ENCODE measurements at regions not wholly inside any gene's neighbourhood (a gene's known extent, or its start where the extent isn't known, plus 50 kb on each side); places are given as distances from the start of the nearest gene placed in this dataset.

DNA sequence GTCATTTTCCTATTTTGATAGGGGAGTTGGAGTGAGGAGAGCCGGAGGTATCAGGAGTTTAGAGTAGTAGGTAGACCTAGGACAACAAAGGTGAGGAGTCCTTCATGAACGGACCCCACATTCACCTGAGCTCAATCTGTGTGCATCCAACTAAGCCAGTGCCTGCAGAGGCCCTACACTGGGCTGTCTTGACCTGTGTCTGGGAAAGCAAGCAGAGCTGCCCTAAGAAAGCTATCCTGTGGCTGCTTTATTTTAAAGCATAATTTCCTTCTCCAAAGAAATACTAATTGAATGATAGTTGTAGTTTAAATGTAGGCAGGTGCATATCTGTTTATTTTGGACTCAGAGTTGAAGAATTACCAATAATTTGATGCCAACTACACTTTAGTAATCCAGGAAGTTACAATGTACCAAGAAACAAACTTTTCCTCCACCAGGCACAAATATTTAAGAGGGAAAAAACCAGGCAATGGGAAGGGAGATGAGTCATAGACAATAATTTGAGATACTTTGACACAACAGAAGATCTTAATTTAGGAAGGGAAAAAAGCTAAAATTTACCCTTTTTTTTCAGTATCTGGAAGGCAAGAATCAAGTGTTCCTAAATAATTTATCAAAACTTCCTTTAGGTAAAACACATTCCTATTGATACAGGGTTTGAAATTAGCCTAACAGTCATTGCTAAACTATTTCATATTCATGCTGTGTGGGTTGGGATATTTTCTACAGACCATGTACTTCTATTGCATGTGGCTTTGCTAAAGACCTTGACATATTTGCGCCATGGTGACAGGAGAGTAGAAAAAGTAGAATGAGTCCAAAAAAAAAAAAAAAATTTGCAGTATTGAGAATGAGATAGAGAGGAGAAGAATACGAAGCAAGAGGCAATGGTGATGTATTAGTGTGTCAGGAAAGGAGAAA, 376.6 kb upstream of the TUSC1 start:
- no peak overlapping the region for H3K4me3 Mint-ChIP-seq
- Histone ChIP-seq H3K4me1 (ENCODE audit: insufficient read depth, low read length) (no peaks in the 10 kb centered on the region), H3K27ac (ENCODE audit: low read depth in 1 of 2, low read length in 2 of 2) (no peak overlapping the region), H3K4me3 (ENCODE audit: low read length) (no peak overlapping the region), H3K36me3 (ENCODE audit: insufficient read depth, low read length) (no peaks in the 10 kb centered on the region), H3K9me3 (ENCODE audit: control insufficient read depth in 1 of 2, insufficient read depth in 1 of 2, low read length in 2 of 2) (peaks cover 0 to 5% of the 10 kb centered on the region in 2 experiments), H3K27me3 (ENCODE audit: control insufficient read depth in 1 of 2, insufficient read depth in 2 of 2, low read length in 2 of 2) (no peaks in the 10 kb centered on the region)
- POLR2A ChIA-PET: no interaction called here
- no peak overlapping the region for H3K27ac Mint-ChIP-seq
- intact Hi-C loops (cut with DNase I, micrococcal nuclease): no loop called here
- CTCF ChIA-PET: no interaction called here
- DNase-seq: no peak
- no peaks in the 10 kb centered on the region for H3K4me1 Mint-ChIP-seq (ENCODE audit: low read depth)
- H3K36me3 Mint-ChIP-seq (ENCODE audit: low read depth): no peaks in the 10 kb centered on the region
- H3K9me3 Mint-ChIP-seq: peaks cover 4% of the 10 kb centered on the region
- TF ChIP-seq, protein P1, sequence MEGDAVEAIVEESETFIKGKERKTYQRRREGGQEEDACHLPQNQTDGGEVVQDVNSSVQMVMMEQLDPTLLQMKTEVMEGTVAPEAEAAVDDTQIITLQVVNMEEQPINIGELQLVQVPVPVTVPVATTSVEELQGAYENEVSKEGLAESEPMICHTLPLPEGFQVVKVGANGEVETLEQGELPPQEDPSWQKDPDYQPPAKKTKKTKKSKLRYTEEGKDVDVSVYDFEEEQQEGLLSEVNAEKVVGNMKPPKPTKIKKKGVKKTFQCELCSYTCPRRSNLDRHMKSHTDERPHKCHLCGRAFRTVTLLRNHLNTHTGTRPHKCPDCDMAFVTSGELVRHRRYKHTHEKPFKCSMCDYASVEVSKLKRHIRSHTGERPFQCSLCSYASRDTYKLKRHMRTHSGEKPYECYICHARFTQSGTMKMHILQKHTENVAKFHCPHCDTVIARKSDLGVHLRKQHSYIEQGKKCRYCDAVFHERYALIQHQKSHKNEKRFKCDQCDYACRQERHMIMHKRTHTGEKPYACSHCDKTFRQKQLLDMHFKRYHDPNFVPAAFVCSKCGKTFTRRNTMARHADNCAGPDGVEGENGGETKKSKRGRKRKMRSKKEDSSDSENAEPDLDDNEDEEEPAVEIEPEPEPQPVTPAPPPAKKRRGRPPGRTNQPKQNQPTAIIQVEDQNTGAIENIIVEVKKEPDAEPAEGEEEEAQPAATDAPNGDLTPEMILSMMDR (IDR thresholded peaks at IDR 0.05): no peak
- no peaks in the 10 kb centered on the region for H3K27me3 Mint-ChIP-seq
- ATAC-seq (ENCODE audit: poor library complexity): no peak

DNA sequence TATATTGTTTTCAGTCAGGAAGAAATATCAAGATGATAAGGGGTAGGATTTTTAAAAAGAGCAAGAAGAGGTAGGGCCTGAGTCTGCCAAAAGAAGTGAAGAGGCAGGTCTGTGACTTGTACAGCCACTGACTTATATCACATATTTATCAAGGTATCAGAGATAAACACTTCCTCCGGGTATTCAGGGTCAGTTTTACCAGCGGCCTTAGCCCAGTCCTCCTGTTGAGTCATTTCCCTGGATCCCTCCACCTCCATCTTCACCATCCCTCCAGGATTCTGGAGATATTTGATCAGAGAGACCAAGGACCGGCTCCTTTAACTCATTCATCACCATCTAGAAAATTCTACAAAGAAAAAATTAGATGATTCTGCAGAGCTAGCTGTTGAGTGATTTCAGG, 375.7 kb upstream of the TUSC1 start:
- Mint-ChIP-seq H3K27ac (no peak overlapping the region), H3K9me3 (peaks cover 7% of the 10 kb centered on the region), H3K4me3 (no peak overlapping the region), H3K36me3 (ENCODE audit: low read depth) (no peaks in the 10 kb centered on the region), H3K4me1 (ENCODE audit: low read depth) (no peaks in the 10 kb centered on the region), H3K27me3 (no peaks in the 10 kb centered on the region)
- DNase-seq (no peak), ATAC-seq (ENCODE audit: poor library complexity) (no peak)
- Histone ChIP-seq H3K36me3 (ENCODE audit: insufficient read depth, low read length) (no peaks in the 10 kb centered on the region), H3K27me3 (ENCODE audit: control insufficient read depth in 1 of 2, insufficient read depth in 2 of 2, low read length in 2 of 2) (no peaks in the 10 kb centered on the region), H3K27ac (ENCODE audit: low read depth in 1 of 2, low read length in 2 of 2) (no peak overlapping the region), H3K9me3 (ENCODE audit: control insufficient read depth in 1 of 2, insufficient read depth in 1 of 2, low read length in 2 of 2) (peaks cover 0 to 5% of the 10 kb centered on the region in 2 experiments), H3K4me1 (ENCODE audit: insufficient read depth, low read length) (no peaks in the 10 kb centered on the region), H3K4me3 (ENCODE audit: low read length) (no peak overlapping the region)
- CTCF ChIA-PET: no interaction called here
- TF ChIP-seq, protein P1 (IDR thresholded peaks at IDR 0.05): no peak
- POLR2A ChIA-PET: no interaction called here
- intact Hi-C loops (cut with DNase I, micrococcal nuclease): no loop called here

DNA sequence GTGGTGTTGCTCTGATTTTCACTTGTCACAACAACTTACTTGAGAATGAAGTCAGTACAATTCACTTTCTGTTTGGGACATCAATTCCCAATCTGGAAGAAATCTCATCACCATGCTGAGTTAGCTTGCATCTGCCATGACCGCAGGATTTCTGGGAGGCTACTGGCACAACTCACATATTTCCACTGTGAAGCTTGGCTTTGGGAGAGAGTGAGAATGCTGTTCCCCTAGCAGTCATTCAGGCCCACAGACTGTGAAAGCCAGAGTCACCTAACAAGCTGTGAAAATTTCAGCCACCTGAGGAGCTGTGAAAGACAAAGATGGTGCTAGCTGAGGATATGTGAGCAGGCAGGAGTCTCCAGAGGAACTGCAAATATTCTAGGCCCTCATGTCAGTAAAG, 365.2 kb upstream of the TUSC1 start:
- Mint-ChIP-seq H3K36me3 (ENCODE audit: low read depth) (no peaks in the 10 kb centered on the region), H3K27ac (no peak overlapping the region), H3K9me3 (peaks cover 12% of the 10 kb centered on the region), H3K4me3 (no peak overlapping the region), H3K27me3 (no peaks in the 10 kb centered on the region), H3K4me1 (ENCODE audit: low read depth) (no peaks in the 10 kb centered on the region)
- Histone ChIP-seq H3K9me3 (ENCODE audit: control insufficient read depth in 1 of 2, insufficient read depth in 1 of 2, low read length in 2 of 2) (no peaks in the 10 kb centered on the region), H3K4me3 (ENCODE audit: low read length) (no peak overlapping the region), H3K27ac (ENCODE audit: low read depth in 1 of 2, low read length in 2 of 2) (no peak overlapping the region), H3K27me3 (ENCODE audit: control insufficient read depth in 1 of 2, insufficient read depth in 2 of 2, low read length in 2 of 2) (no peaks in the 10 kb centered on the region), H3K36me3 (ENCODE audit: insufficient read depth, low read length) (no peaks in the 10 kb centered on the region), H3K4me1 (ENCODE audit: insufficient read depth, low read length) (no peaks in the 10 kb centered on the region)
- no peak for DNase-seq
- ChIA-PET CTCF (no interaction called here), POLR2A (no interaction called here)
- ATAC-seq (ENCODE audit: poor library complexity): no peak
- TF ChIP-seq, protein P1 (IDR thresholded peaks at IDR 0.05): no peak
- intact Hi-C loops (cut with DNase I, micrococcal nuclease): no loop called here

Data from CD4-positive, alpha-beta T cell (primary cell).